Muscle layer of duodenum (tissue), 2 donors: ENCODE measurements at regions not wholly inside any gene's neighbourhood (a gene's known extent, or its start where the extent isn't known, plus 50 kb on each side); places are given as distances from the start of the nearest gene placed in this dataset.

Source experiments
- H3K27ac ChIP-seq: one replicate; pipeline ENCODE4 v1.7.0; 2013; ENCODE audit warnings: mild to moderate bottlenecking, low read length
- H3K27me3 ChIP-seq: one replicate; pipeline ENCODE4 v1.7.0; 2013; ENCODE audit warnings: low read depth, mild to moderate bottlenecking, control low read depth, low read length
- H3K36me3 ChIP-seq, 2 donors: one replicate each; pipeline ENCODE4 v1.7.0; 2013; ENCODE audit warnings: low read length in 2 of 2, control low read depth in 1 of 2, mild to moderate bottlenecking in 1 of 2; ENCODE audit not compliant: insufficient read depth in 2 of 2, control insufficient read depth in 1 of 2
- H3K4me1 ChIP-seq, 2 donors: one replicate each; pipeline ENCODE4 v1.7.0; 2013; ENCODE audit warnings: low read length in 2 of 2, mild to moderate bottlenecking in 2 of 2, control low read depth in 1 of 2, moderate library complexity in 1 of 2; ENCODE audit not compliant: insufficient read depth in 2 of 2, control insufficient read depth in 1 of 2
- H3K4me3 ChIP-seq, 2 donors: one replicate each; pipeline ENCODE4 v1.7.0; 2013; ENCODE audit warnings: low read length in 2 of 2, low read depth in 1 of 2, mild to moderate bottlenecking in 1 of 2
- H3K9me3 ChIP-seq, 2 donors: one replicate each; pipeline ENCODE4 v1.7.0; 2013; ENCODE audit warnings: low read length in 2 of 2, control low read depth in 1 of 2, mild to moderate bottlenecking in 1 of 2; ENCODE audit not compliant: control insufficient read depth in 1 of 2
- donor health status: healthy.

GRCh38 chr2:122210898-122211856 lies 455.7 kb downstream of the TSN start:
- H3K4me3 ChIP-seq = no peak overlapping the region
- H3K27me3 ChIP-seq = no peaks in the 10 kb centered on the region
- H3K4me1 ChIP-seq = no peaks in the 10 kb centered on the region
- no peaks in the 10 kb centered on the region for H3K36me3 ChIP-seq
- H3K9me3 ChIP-seq = no peaks in the 10 kb centered on the region
- H3K27ac ChIP-seq = no peak overlapping the region

- H3K9me3 ChIP-seq = no peaks in the 10 kb centered on the region
- H3K36me3 ChIP-seq = no peaks in the 10 kb centered on the region
- H3K4me1 ChIP-seq = no peaks in the 10 kb centered on the region
- H3K27me3 ChIP-seq = no peaks in the 10 kb centered on the region
- no peak overlapping the region for H3K4me3 ChIP-seq
- H3K27ac ChIP-seq = no peak overlapping the region
These were observed 457.9 kb downstream of the TSN start for GRCh38 chr2:122213312-122213711.

DNA sequence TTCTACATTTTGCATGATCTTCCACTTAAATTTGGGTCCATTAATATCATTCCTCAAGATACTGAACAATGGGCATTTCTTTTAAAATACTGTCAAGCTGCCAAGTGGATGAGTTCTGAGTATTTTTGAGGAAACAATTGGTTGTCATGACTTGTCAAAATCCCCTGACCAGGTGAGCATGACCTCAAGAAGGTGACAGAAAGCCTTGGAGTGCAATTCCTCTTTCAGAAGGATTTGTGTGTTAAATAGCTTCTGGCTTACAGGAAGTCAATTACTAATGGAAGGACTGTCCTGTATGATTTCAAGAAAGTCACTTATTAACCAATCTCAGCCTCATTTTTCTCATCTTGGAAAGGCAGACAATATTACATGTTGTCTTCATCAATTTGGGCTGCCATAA lies 460.6 kb downstream of the TSN start:
- Histone ChIP-seq H3K4me3 (no peak overlapping the region), H3K9me3 (no peaks in the 10 kb centered on the region), H3K4me1 (no peaks in the 10 kb centered on the region), H3K27me3 (no peaks in the 10 kb centered on the region), H3K36me3 (no peaks in the 10 kb centered on the region), H3K27ac (no peak overlapping the region)

GRCh38 chr2:122216901-122217300 lies 461.4 kb downstream of the TSN start:
- Histone ChIP-seq H3K36me3 (no peaks in the 10 kb centered on the region), H3K4me1 (no peaks in the 10 kb centered on the region), H3K9me3 (no peaks in the 10 kb centered on the region), H3K27me3 (no peaks in the 10 kb centered on the region), H3K27ac (no peak overlapping the region), H3K4me3 (no peak overlapping the region)

GRCh38 chr2:122218596-122218995 lies 463.1 kb downstream of the TSN start:
- no peak overlapping the region for H3K4me3 ChIP-seq
- H3K9me3 ChIP-seq = no peaks in the 10 kb centered on the region
- H3K4me1 ChIP-seq = no peaks in the 10 kb centered on the region
- no peaks in the 10 kb centered on the region for H3K36me3 ChIP-seq
- H3K27me3 ChIP-seq = no peaks in the 10 kb centered on the region
- H3K27ac ChIP-seq = no peak overlapping the region

DNA sequence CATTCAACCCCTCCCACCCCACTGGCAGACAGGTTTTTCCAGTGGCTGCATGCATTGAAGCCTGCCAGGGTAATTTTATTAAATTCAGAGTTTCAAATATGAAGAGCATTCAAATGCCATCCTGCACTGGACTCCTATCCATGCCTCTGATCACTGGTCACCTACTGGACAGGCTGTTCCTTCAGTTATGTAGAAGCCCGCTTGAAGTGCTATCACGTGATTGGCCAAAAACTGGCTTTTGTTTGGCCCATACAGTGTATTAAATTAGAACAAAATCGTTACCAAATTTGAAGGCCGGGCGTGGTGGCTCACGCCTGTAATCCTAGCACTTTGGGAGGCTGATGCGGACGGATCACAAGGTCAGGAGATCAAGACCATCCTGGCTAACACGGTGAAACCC lies 464.1 kb downstream of the TSN start:
- H3K27ac ChIP-seq = no peak overlapping the region
- H3K36me3 ChIP-seq = no peaks in the 10 kb centered on the region
- H3K27me3 ChIP-seq = no peaks in the 10 kb centered on the region
- no peaks in the 10 kb centered on the region for H3K9me3 ChIP-seq
- no peaks in the 10 kb centered on the region for H3K4me1 ChIP-seq
- H3K4me3 ChIP-seq = no peak overlapping the region

GRCh38 chr2:122221665-122222064 lies 466.2 kb downstream of the TSN start:
- Histone ChIP-seq H3K36me3 (no peaks in the 10 kb centered on the region), H3K4me1 (no peaks in the 10 kb centered on the region), H3K27me3 (no peaks in the 10 kb centered on the region)

DNA sequence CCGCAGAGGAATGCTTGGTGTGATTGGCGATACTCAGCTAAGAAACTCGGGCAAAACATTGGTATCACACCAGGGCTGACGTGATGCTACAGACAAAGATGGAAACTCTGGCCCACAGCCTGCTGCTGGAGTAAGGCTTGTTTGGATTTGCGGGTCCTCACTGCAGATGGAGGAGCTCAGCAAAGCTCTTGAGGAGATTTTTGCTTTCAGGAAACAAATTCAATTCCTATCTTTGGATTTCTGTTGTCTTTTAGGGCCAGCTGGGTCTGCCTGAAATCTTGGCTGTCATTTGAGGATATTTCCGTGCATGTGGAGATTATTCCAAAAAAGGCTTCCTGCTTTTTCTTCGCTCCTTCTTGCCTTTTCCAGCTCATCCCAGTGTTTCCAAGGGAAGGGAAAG lies 475.8 kb downstream of the TSN start:
- no peaks in the 10 kb centered on the region for H3K9me3 ChIP-seq
- no peaks in the 10 kb centered on the region for H3K27me3 ChIP-seq
- H3K4me3 ChIP-seq = no peak overlapping the region
- no peak overlapping the region for H3K27ac ChIP-seq
- H3K36me3 ChIP-seq = no peaks in the 10 kb centered on the region
- H3K4me1 ChIP-seq = no peaks in the 10 kb centered on the region

More at GRCh38 chr2:122221665-122222064, 466.2 kb downstream of the TSN start:
- Histone ChIP-seq H3K27ac (no peak overlapping the region), H3K9me3 (no peaks in the 10 kb centered on the region), H3K4me3 (no peak overlapping the region)

- Histone ChIP-seq H3K4me1 (no peaks in the 10 kb centered on the region), H3K36me3 (no peaks in the 10 kb centered on the region), H3K27ac (no peak overlapping the region), H3K9me3 (no peaks in the 10 kb centered on the region), H3K27me3 (no peaks in the 10 kb centered on the region), H3K4me3 (no peak overlapping the region)
These were observed 477.9 kb downstream of the TSN start for GRCh38 chr2:122233372-122233771.

GRCh38 chr2:122236152-122236874 lies 480.9 kb downstream of the TSN start:
- Histone ChIP-seq H3K4me3 (no peak overlapping the region), H3K9me3 (no peaks in the 10 kb centered on the region), H3K4me1 (no peaks in the 10 kb centered on the region), H3K36me3 (no peaks in the 10 kb centered on the region), H3K27me3 (no peaks in the 10 kb centered on the region), H3K27ac (no peak overlapping the region)

DNA sequence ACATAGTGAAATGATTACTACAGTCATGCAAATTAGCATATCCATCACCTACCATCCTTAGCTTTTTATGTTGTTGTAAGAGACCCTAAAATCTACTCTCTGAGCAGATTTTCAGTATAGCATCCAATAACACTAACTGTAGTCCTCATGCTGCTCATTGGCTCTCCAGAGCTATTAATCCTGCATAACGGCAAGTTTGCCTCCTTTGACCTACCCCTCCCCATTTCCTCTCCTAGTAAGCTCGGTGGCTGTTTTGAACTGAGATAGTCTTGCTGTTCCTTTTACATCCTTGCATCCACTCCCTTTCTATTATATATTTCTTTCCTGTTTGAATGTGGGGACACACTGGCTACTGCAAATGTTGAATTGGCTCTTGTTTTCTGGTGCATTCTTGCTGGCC lies 481.5 kb downstream of the TSN start:
- Histone ChIP-seq H3K27me3 (no peaks in the 10 kb centered on the region), H3K9me3 (no peaks in the 10 kb centered on the region), H3K27ac (no peak overlapping the region), H3K36me3 (no peaks in the 10 kb centered on the region), H3K4me1 (no peaks in the 10 kb centered on the region), H3K4me3 (no peak overlapping the region)
